ENCODE measurements at regions not wholly inside any gene's neighbourhood (a gene's known extent, or its start where the extent isn't known, plus 50 kb on each side); places are given as distances from the start of the nearest gene placed in this dataset.

- TF ChIP-seq CTCF (IDR thresholded peaks at IDR 0.05; ENCODE audit: low read length) (no peak), EZH2 (IDR thresholded peaks at IDR 0.05; ENCODE audit: borderline replicate concordance, low read length) (no peak)
Measured at GRCh38 chr4:96146686-96147085, 306.8 kb downstream of the PDHA2 start.
